ENCODE measurements at regions not wholly inside any gene's neighbourhood (a gene's known extent, or its start where the extent isn't known, plus 50 kb on each side); places are given as distances from the start of the nearest gene placed in this dataset.

DNA sequence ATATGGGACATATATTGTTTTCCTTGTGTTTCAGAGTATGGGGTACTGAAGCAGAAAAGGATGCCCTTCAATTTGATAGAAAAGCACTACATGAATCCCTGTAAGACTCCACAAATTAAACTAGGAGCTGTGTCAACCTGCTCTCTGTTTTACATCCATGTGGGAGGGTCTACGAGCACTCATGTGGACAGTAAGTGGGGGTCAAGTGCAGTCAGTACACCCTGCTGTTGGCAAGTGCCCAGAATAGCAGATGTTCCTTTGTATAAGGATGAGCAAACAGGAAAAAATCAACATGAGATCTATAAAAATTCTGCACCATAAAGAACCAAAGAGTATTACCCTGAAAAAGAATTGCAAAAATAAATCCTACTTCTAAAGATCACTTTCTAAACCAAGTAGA lies 659.9 kb downstream of the SI start:
- TF ChIP-seq, protein P1, sequence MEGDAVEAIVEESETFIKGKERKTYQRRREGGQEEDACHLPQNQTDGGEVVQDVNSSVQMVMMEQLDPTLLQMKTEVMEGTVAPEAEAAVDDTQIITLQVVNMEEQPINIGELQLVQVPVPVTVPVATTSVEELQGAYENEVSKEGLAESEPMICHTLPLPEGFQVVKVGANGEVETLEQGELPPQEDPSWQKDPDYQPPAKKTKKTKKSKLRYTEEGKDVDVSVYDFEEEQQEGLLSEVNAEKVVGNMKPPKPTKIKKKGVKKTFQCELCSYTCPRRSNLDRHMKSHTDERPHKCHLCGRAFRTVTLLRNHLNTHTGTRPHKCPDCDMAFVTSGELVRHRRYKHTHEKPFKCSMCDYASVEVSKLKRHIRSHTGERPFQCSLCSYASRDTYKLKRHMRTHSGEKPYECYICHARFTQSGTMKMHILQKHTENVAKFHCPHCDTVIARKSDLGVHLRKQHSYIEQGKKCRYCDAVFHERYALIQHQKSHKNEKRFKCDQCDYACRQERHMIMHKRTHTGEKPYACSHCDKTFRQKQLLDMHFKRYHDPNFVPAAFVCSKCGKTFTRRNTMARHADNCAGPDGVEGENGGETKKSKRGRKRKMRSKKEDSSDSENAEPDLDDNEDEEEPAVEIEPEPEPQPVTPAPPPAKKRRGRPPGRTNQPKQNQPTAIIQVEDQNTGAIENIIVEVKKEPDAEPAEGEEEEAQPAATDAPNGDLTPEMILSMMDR (conservative IDR thresholded peaks at IDR 0.05; ENCODE audit: low read depth): no peak
- no peak overlapping the region for H3K27ac ChIP-seq
- no peak for DNase-seq (ENCODE audit: low spot score)
- ChIA-PET POLR2A (ENCODE audit: low non-redundant PET) (no interaction called here), CTCF (no interaction called here)

DNA sequence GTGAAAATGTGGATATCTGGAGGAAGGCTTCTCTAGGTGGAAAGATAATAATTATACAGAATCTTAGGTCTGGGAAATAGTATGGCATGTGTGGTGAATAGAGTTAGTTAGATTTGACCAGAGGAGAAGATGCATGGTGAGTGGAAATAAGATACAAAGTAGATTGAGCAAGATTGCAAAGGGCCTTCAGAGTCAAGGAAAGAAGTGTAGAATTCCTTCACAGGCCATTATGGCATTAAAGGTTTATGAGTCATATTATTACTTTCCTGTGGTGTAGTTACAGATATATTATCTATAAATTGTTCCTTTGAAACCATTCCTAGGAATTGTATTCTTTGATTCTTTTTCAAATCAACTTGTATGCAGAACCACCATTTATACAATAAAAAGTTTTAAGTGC lies 660.3 kb downstream of the SI start:
- ChIA-PET CTCF (no interaction called here), POLR2A (ENCODE audit: low non-redundant PET) (no interaction called here)
- TF ChIP-seq, protein P1 (conservative IDR thresholded peaks at IDR 0.05; ENCODE audit: low read depth): no peak
- no peak overlapping the region for H3K27ac ChIP-seq
- DNase-seq (ENCODE audit: low spot score): no peak

DNA sequence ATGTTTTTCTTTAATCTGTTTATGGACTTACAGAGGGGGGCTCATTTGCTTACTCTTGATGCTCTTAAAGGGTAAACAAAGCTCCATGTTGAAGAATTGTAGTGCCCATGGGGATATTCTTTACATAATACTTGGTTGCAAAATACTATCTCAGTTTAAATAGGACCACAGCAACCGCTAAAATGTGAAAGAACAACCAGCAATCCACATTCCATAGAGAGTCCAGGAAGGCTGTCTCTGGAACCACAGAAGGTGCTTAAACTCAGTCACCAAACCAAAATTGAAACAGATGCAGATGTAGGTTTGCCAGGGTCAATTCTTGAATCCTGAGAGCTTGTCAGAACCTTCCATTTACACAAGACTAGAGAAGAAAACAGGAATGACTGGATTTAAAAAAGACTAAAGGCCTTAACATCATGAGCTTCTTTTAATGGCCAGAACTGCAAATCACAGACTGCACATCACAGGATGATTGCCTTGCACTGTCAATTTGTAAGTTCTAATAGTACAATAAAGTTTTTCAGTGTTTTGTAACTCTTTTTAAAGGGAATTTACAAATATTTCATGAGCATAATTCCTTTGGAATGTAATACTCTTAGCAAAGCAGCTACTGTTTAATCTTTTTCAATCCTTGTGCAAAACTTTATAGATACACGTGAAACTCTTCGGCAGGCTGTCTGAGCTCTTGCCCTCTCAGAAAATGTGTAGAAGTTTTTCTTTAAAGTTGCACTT lies 661.6 kb downstream of the SI start:
- no peak overlapping the region for H3K27ac ChIP-seq
- POLR2A ChIA-PET (ENCODE audit: low non-redundant PET): no interaction called here
- TF ChIP-seq, protein P1 (conservative IDR thresholded peaks at IDR 0.05; ENCODE audit: low read depth): no peak
- CTCF ChIA-PET: interaction anchor here (0.7 kb wide), 1 partner anchor 940 kb away, joined by 3 read pairs; no protein-coding TSS in a partner anchor
- no peak for DNase-seq (ENCODE audit: low spot score)

DNA sequence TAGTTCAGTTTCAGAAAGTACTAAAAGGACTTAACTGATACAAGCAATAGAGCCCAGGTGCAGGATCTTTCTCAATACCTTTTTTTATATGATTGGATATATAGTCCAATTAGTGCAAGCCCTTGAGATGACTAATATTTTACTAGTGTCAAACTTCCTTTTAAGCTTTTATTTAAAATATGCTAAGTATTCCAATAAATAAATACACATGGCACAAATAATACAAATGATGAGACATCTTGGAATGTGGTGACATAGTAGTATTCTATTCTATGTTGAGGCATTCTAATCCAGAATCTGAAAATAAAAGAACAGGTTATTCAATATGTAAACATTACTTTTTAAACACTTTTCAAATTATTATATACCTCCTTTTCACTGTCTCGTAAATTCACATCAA lies 670.0 kb downstream of the SI start:
- DNase-seq (ENCODE audit: low spot score): no peak
- no peak overlapping the region for H3K27ac ChIP-seq
- ChIA-PET POLR2A (ENCODE audit: low non-redundant PET) (no interaction called here), CTCF (no interaction called here)
- TF ChIP-seq, protein P1 (conservative IDR thresholded peaks at IDR 0.05; ENCODE audit: low read depth): no peak

DNA sequence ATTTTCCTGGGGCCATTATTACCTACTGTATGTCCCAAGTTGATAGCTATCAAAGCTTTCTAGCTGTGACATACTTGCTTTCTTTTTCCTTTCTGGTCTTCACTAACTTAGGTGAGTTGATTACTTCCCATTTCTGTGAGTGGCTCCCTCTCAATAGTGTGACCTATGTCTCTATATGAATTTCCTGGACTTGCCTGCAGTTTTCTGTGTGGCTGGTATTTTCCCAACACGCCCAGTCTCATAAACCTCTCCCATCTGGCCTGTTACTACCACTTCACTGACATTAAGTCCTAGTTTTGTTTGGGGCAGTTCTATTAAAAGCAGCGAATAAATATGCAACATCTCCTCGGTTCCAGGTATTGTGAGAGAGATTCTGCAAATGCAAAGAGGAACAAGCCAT lies 671.2 kb downstream of the SI start:
- ChIA-PET CTCF (no interaction called here), POLR2A (ENCODE audit: low non-redundant PET) (no interaction called here)
- TF ChIP-seq, protein P1 (conservative IDR thresholded peaks at IDR 0.05; ENCODE audit: low read depth): no peak
- H3K27ac ChIP-seq: no peak overlapping the region
- no peak for DNase-seq (ENCODE audit: low spot score)

DNA sequence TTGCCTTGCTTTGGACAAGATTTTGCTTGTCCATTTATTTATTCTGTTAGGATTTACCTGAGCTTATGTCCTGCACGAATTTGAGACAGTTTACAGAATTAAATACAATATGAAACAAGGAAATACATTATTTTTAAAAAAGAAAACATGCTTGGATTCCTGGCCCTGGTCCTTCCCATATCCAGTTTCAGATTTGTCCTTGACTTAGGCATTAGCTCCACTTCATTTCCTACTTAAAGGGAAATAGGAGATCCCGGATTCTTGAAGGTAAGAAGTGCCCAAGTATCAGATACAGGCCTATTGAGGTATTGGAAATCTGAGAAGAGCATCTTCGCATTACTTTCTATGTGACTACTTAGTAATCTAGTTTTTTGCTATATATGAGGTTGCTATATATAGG lies 672.0 kb downstream of the SI start:
- ChIA-PET CTCF (no interaction called here), POLR2A (ENCODE audit: low non-redundant PET) (no interaction called here)
- H3K27ac ChIP-seq: no peak overlapping the region
- DNase-seq (ENCODE audit: low spot score): no peak
- TF ChIP-seq, protein P1 (conservative IDR thresholded peaks at IDR 0.05; ENCODE audit: low read depth): no peak
